Neutrophil (primary cell): ENCODE measurements at regions not wholly inside any gene's neighbourhood (a gene's known extent, or its start where the extent isn't known, plus 50 kb on each side); places are given as distances from the start of the nearest gene placed in this dataset.

Experiments used
- H3K27ac ChIP-seq: fragments of 200-600 bp; sonication (generic); 2 replicates; pipeline ENCODE4 v1.5.1; 2016; ENCODE audit warnings: mild to moderate bottlenecking, moderate library complexity
- H3K27me3 ChIP-seq: fragments of 200-600 bp; sonication (generic); 2 replicates; pipeline ENCODE4 v1.6.0; 2016; ENCODE audit warnings: mild to moderate bottlenecking
- H3K36me3 ChIP-seq: fragments of 200-600 bp; sonication (generic); 2 replicates; pipeline ENCODE4 v1.5.1; 2017
- H3K4me1 ChIP-seq, 2 experiments: fragments of 200-600 bp in 1 of 2; sonication (generic) in 1 of 2; 1 replicate in 1 of 2; 2 replicates in 1 of 2; pipeline versions ENCODE4 v1.5.1 to v1.6.1; 2013 to 2016; ENCODE audit warnings: low read depth in 1 of 2, low read length in 1 of 2, mild to moderate bottlenecking in 1 of 2, moderate library complexity in 1 of 2; ENCODE audit not compliant: control insufficient read depth in 1 of 2, insufficient read depth in 1 of 2
- H3K4me3 ChIP-seq, 2 experiments: fragments of 200-600 bp in 1 of 2; sonication (generic) in 1 of 2; 1 replicate in 1 of 2; 2 replicates in 1 of 2; pipeline ENCODE4 v1.5.1; 2013 to 2016; ENCODE audit warnings: low read depth in 1 of 2, low read length in 1 of 2, mild to moderate bottlenecking in 1 of 2, moderate library complexity in 1 of 2
- H3K9me3 ChIP-seq: fragments of 200-600 bp; sonication (generic); 2 replicates; pipeline ENCODE4 v1.5.1; 2016
- TF ChIP-seq, protein P1 (sequence below): fragments of 200-600 bp; sonication (generic); IDR thresholded peaks from 2 replicates; pipeline ENCODE4 v1.5.1; 2016; ENCODE audit warnings: antibody characterized with exemption

DNA sequence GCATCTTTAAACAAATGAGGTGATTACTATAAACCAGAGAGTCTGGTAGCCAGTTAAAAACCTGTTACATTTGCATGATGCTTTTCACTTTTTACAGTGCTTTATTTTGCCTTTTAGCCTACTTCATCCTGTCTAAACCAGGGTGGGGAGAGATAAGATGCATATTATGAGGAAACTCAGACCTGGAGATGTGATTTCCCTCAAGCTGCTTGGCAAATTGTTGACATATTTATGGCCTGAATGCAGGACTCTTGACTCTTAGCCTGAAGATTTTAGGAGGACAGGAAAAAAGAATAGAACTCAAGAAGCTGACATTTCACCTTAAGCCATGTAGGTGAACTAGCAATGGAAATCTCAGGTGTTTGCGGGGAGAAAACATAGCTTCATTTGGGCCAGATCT, 202.8 kb downstream of the NMUR2 start:
- Histone ChIP-seq H3K4me1 (no peaks in the 10 kb centered on the region), H3K27me3 (no peaks in the 10 kb centered on the region)

DNA sequence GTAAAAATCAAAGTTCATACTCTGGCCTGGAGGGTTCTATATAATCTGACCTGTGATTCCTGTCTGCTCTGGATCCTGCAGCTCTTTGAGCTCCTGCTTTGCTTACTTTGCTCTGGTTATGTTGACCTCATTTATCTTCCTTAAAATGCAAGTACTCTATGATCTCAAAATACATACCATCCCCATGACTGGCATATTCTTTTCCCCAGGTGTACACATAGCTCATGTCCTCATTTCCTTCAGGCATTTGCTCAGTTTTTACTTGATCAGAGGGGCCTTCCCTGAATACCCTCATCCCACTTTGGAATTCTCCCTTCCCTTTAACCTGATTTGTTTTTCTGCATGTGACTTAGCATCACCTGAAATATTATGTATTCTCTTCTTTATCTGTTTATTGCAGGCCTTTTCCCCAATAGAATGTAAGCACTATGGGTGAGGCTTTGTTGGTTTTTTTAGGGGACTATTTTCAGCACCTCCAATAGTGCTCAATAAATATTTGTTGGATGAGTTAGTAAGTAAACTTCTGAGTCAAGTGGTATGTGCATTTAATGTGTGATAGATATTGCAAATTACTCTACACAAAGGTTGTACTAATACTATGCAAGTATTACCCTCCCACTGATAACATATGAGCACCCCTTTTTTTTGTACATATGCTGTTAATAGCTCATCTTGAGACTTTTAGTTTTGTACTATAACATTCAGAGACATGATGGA, 211.5 kb downstream of the NMUR2 start:
- Histone ChIP-seq H3K27me3 (no peaks in the 10 kb centered on the region), H3K9me3 (no peaks in the 10 kb centered on the region), H3K27ac (no peak overlapping the region), H3K36me3 (no peaks in the 10 kb centered on the region), H3K4me1 (no peaks in the 10 kb centered on the region), H3K4me3 (no peak overlapping the region)
- TF ChIP-seq, protein P1, sequence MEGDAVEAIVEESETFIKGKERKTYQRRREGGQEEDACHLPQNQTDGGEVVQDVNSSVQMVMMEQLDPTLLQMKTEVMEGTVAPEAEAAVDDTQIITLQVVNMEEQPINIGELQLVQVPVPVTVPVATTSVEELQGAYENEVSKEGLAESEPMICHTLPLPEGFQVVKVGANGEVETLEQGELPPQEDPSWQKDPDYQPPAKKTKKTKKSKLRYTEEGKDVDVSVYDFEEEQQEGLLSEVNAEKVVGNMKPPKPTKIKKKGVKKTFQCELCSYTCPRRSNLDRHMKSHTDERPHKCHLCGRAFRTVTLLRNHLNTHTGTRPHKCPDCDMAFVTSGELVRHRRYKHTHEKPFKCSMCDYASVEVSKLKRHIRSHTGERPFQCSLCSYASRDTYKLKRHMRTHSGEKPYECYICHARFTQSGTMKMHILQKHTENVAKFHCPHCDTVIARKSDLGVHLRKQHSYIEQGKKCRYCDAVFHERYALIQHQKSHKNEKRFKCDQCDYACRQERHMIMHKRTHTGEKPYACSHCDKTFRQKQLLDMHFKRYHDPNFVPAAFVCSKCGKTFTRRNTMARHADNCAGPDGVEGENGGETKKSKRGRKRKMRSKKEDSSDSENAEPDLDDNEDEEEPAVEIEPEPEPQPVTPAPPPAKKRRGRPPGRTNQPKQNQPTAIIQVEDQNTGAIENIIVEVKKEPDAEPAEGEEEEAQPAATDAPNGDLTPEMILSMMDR: no peak

More for the DNA sequence above, 202.8 kb downstream of the NMUR2 start:
- H3K4me3 ChIP-seq: no peak overlapping the region
- no peak overlapping the region for H3K27ac ChIP-seq
- TF ChIP-seq, protein P1: no peak
- H3K36me3 ChIP-seq: no peaks in the 10 kb centered on the region
- no peaks in the 10 kb centered on the region for H3K9me3 ChIP-seq

DNA sequence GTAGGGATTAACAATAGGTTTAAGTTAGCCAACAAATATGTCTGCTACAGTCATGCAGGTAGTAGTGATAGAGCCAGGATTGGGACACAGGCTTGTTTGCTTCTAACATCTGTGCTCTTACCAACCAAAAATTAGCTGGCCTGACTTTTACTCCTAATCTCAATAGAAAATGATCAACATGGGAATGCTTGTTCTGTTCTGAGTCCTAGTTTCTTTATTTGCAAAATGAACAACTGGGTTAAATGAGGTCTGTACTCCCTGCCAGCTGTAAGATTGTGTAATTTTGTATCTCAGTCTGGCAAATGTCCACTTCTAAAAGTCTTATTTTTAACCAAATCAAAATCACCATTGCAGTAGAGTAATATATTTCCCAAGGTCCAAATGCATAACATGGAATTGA, 216.8 kb downstream of the NMUR2 start:
- Histone ChIP-seq H3K4me3 (no peak overlapping the region), H3K27me3 (no peaks in the 10 kb centered on the region), H3K9me3 (no peaks in the 10 kb centered on the region), H3K27ac (no peak overlapping the region), H3K36me3 (no peaks in the 10 kb centered on the region), H3K4me1 (no peaks in the 10 kb centered on the region)
- TF ChIP-seq, protein P1: no peak

DNA sequence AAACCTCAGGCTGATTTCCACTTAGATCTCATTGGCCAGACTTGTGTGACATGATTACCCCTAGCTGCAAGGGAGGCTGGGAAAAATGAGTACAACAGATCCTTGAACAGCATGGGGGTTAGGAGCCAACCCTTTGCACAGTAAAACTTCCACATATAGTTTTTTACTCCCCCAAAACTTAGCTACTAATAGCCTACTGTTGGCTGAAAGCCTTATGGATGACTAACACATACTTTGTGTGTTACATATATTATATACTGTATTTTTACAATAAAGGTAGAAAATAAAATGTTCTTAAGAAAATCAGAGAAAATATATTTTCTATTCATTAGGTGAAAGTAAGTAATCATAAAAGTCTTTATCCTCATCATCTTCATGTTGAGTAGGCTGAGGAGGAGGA, 217.4 kb downstream of the NMUR2 start:
- no peak overlapping the region for H3K27ac ChIP-seq
- no peak overlapping the region for H3K4me3 ChIP-seq
- H3K4me1 ChIP-seq: no peaks in the 10 kb centered on the region
- H3K27me3 ChIP-seq: no peaks in the 10 kb centered on the region
- no peaks in the 10 kb centered on the region for H3K9me3 ChIP-seq
- TF ChIP-seq, protein P1: no peak
- H3K36me3 ChIP-seq: no peaks in the 10 kb centered on the region

DNA sequence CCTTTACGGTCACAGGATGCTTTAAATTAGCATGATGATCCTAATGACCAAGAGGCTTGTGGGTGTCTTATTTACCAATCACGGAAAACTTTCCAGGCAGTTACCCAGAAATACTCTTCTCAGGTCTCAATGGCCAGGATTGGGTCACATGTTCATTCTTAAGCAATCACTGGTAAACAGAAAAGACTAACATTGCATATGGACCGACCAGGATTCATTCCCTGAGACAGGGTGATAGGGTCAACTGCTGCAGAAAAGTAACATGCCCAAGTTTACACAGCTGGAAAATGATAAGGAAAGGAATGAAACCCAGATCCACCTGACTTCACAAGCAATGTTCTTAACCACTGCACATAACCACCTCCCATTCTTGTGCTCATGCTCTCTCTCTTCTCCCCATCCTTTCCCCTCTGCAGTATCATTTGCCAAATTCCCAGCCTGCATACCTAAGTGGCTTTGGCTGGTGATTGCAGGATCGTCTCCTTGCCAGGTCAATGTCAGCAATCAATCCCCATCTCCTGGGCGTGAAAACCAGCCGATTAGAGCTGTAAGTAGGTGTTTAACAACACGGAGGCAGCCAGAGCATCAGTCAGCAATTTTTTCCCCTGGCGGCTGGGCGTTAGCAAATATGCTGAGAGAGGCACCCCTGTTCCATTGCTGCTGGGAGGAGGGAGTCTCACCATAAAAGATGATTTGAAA, 219.4 kb downstream of the NMUR2 start:
- H3K9me3 ChIP-seq: no peaks in the 10 kb centered on the region

More for the DNA sequence above, 219.4 kb downstream of the NMUR2 start:
- no peak overlapping the region for H3K27ac ChIP-seq
- H3K27me3 ChIP-seq: no peaks in the 10 kb centered on the region
- TF ChIP-seq, protein P1: no peak
- H3K4me3 ChIP-seq: no peak overlapping the region
- no peaks in the 10 kb centered on the region for H3K4me1 ChIP-seq
- H3K36me3 ChIP-seq: no peaks in the 10 kb centered on the region
